GM13977 (cell line): ENCODE measurements at regions not wholly inside any gene's neighbourhood (a gene's known extent, or its start where the extent isn't known, plus 50 kb on each side); places are given as distances from the start of the nearest gene placed in this dataset.

Experiments used
- DNase-seq: peaks from one replicate; pipeline ENCODE4 v3.0.0; 2012; ENCODE audit warnings: low spot score
- CTCF ChIP-seq: IDR thresholded peaks from 2 replicates; pipeline ENCODE4 v1.5.1; 2012; ENCODE audit warnings: mild to moderate bottlenecking, control low read depth; ENCODE audit not compliant: insufficient read depth; ENCODE audit errors: extremely low read depth, missing control alignments
- in situ Hi-C: fragments of 300-500 bp; cut with MboI; formaldehyde crosslinking; loops from one replicate; pipeline ENCODE4 v1.12.0; 2022; ENCODE audit warnings: low sequenced_read_pairs, low pct_unique_long_range_greater_than_20kb, mixed read lengths, inconsistent platforms; ENCODE audit not compliant: unreplicated experiment

- in situ Hi-C loops = no loop called here
- TF ChIP-seq CTCF = no peak
- no peak for DNase-seq
These were observed 173.2 kb upstream of the TRPC4 start for GRCh38 chr13:38042771-38043170.

- in situ Hi-C loops = no loop called here
- DNase-seq = no peak
- TF ChIP-seq CTCF = no peak
These were observed 154.9 kb upstream of the TRPC4 start for GRCh38 chr13:38024431-38024830.

- no peak for TF ChIP-seq CTCF
- in situ Hi-C loops = no loop called here
- no peak for DNase-seq
These were observed 147.7 kb upstream of the TRPC4 start for GRCh38 chr13:38017320-38017719.

GRCh38 chr13:38013676-38014075 is 144.1 kb upstream of the TRPC4 start:
- no peak for TF ChIP-seq CTCF
- in situ Hi-C loops = no loop called here
- no peak for DNase-seq

GRCh38 chr13:38012096-38012495 is 142.5 kb upstream of the TRPC4 start:
- no peak for DNase-seq
- TF ChIP-seq CTCF = no peak
- in situ Hi-C loops = no loop called here

- in situ Hi-C loops = no loop called here
- no peak for TF ChIP-seq CTCF
- no peak for DNase-seq
These were observed 139.1 kb upstream of the TRPC4 start for GRCh38 chr13:38008636-38009035.

GRCh38 chr13:38002606-38003005 is 133.0 kb upstream of the TRPC4 start:
- TF ChIP-seq CTCF = no peak
- no peak for DNase-seq
- in situ Hi-C loops = no loop called here
